Psoas muscle (tissue), 7 donors: ENCODE measurements at regions not wholly inside any gene's neighbourhood (a gene's known extent, or its start where the extent isn't known, plus 50 kb on each side); places are given as distances from the start of the nearest gene placed in this dataset.
A peak's percentile ranks its signal among the peaks of the same experiment; 100 is the strongest.
"Not testable (repeated sequence)": the region's sequence is repeated elsewhere in the genome, so short reads cannot be mapped to it uniquely, and the experiment has no call there.

ENCODE experiments used
- ATAC-seq, 4 donors: fragments of 200-7000 bp; cut with Tn5 transposase; one replicate each; pipeline ENCODE4 v1.9.1; 2020; ENCODE audit warnings: moderate library complexity in 3 of 4, mild to moderate bottlenecking in 2 of 4
- DNase-seq, 2 donors: peaks; one replicate each; pipeline ENCODE4 v3.0.0-alpha.2; 2020
- H3K27ac ChIP-seq: fragments of 200-600 bp; one replicate; pipeline ENCODE4 v1.8.0; 2022
- H3K27me3 ChIP-seq, 3 donors: fragments of 200-600 bp in 1 of 3; one replicate each; pipeline versions ENCODE4 v1.6.1 to v1.8.0; 2013 to 2022; ENCODE audit warnings: low read length in 2 of 3, mild to moderate bottlenecking in 2 of 3, moderate library complexity in 1 of 3; ENCODE audit not compliant: insufficient read depth in 3 of 3
- H3K36me3 ChIP-seq, 2 donors: fragments of 200-600 bp in 1 of 2; one replicate each; pipeline versions ENCODE4 v1.6.1 to v1.8.0; 2013 to 2022; ENCODE audit warnings: low read depth in 1 of 2, mild to moderate bottlenecking in 1 of 2, moderate library complexity in 1 of 2; ENCODE audit not compliant: insufficient read depth in 1 of 2
- H3K4me1 ChIP-seq: fragments of 200-600 bp; one replicate; pipeline ENCODE4 v1.8.0; 2022
- H3K4me3 ChIP-seq: fragments of 200-600 bp; one replicate; pipeline ENCODE4 v1.8.0; 2022; ENCODE audit warnings: mild to moderate bottlenecking
- H3K9me3 ChIP-seq: fragments of 200-600 bp; one replicate; pipeline ENCODE4 v1.8.0; 2022
- CTCF ChIP-seq: fragments of 200-600 bp; IDR thresholded peaks from one replicate; pipeline ENCODE4 v1.8.0; 2022; ENCODE audit warnings: antibody characterized with exemption
- WGBS, 3 donors: extraction: QIAGEN DNeasy Blood & Tissue Kit; methylation state at CpG; one replicate each; pipeline versions ENCODE4 v1.1.6 to v1.1.7; 2013; 5-methylcytosine and 5-hydroxymethylcytosine counted together
- intact Hi-C, 2 donors: fragments of 100-400 bp; cut with DNase I; formaldehyde crosslinking; loops; one replicate each; pipeline versions ENCODE4 v1.11.0 to v1.14.2; 2022
- donor health status: healthy with polysubstance abuse.
- donor health status: DM: no; HTN: no; CAD: no; lungs with moderate emphysema.
- donor health status: Bipolar disorder and iron deficiency.
- donor health status: healthy.
- donor health status: DM: yes; HTN: yes; CAD: no.
- donor health status: DM: no; HTN: no; CAD: no.
- donor health status: DM: yes; HTN: yes; CAD: no.

DNA sequence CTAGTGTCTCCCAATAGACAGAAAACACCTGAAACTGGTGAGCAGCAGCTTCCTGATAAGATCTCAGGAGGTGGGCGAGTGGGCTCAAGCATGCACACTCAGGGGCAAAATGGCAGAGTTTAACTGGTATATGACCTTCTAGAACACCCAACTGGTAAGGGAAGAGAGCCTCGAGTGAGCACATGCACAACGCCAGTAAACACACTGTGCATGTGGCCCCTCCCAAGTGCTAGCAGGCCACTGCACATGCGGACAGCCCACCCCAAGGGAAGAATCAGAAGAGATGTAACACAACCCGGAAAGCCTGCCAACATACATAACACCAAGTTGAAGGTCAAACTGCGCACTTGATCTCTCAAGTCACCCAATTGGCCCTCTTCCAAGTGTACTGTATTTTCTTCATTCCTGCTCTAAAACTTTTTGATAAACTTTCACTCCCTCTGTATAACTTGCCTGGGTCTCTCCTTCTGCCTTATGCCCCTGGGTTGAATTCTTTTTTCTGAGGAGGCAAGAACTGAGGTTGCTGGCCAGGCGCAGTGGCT is 138.2 kb downstream of the GLUL start:
- ATAC-seq, result no peak

DNA sequence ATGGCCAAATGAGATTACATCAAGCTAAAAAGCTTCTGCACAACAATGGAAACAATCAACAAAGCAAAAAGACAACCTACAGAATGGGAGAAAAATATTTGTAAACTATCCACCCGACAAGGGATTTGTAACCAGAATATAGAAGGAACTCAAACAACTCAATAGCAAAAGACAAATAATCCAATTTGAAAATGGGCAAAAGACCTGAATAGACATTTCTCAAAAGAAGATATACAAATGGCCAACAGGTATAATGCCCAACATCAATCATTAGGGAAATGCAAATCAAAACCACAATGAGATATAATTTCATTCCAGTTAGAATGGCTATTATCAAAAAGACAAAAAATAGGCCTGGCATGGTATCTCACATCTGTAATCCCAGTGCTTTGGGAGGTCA is 140.0 kb downstream of the GLUL start:
- WGBS, 3 donors, result 77 to 79% (median 78%) methylated on average over 1 of the region's 1 CpG
- no peak for TF ChIP-seq CTCF
- intact Hi-C loops, result no loop called here

More for the DNA sequence above, 138.2 kb downstream of the GLUL start:
- Histone ChIP-seq H3K27me3 (no peaks in the 10 kb centered on the region), H3K9me3 (no peaks in the 10 kb centered on the region), H3K27ac (no peak overlapping the region), H3K4me1 (no peaks in the 10 kb centered on the region), H3K36me3 (no peaks in the 10 kb centered on the region), H3K4me3 (no peak overlapping the region)
- DNase-seq, result no peak
- 82 to 85% (median 83%) methylated on average over 7 of the region's 7 CpGs for WGBS, 3 donors
- no peak for TF ChIP-seq CTCF
- intact Hi-C loops, result no loop called here

DNA sequence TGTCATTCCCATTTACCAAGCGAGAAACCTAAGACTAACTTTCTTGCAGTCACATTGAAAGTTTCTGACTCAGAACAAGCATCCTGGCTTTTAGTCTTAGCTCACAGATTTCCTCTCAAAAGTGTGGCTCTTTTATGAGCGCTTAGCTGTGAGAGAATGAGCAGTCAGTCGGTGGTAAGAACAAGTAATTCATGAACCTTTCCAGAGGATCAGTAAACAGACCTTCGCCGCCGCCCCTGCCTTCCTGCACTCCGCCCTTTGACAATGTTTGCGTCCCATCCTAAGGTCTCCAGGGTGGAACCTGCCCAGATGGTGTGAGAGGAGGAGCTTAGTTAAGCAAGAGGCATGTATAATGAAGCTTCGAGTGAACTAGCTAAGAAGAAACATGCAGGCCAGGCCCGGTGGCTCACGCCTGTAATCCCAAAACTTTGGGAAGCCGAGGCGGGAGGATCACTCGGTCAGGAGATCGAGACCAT is 142.4 kb downstream of the GLUL start:
- H3K4me1 ChIP-seq, result no peaks in the 10 kb centered on the region
- no peaks in the 10 kb centered on the region for H3K9me3 ChIP-seq
- H3K27me3 ChIP-seq, result no peaks in the 10 kb centered on the region
- no peak overlapping the region for H3K27ac ChIP-seq
- DNase-seq (no peak), ATAC-seq (no peak)
- H3K4me3 ChIP-seq, result no peak overlapping the region
- no peak for TF ChIP-seq CTCF
- WGBS, 3 donors, result 69 to 75% (median 70%) methylated on average over 14 to 15 of the region's 15 CpGs
- no peaks in the 10 kb centered on the region for H3K36me3 ChIP-seq
- intact Hi-C loops, result no loop called here

More for the DNA sequence above, 140.0 kb downstream of the GLUL start:
- H3K9me3 ChIP-seq, result no peaks in the 10 kb centered on the region
- ATAC-seq (no peak), DNase-seq (no peak)
- H3K4me1 ChIP-seq, result no peaks in the 10 kb centered on the region
- H3K36me3 ChIP-seq, result no peaks in the 10 kb centered on the region
- no peak overlapping the region for H3K27ac ChIP-seq
- no peak overlapping the region for H3K4me3 ChIP-seq
- no peaks in the 10 kb centered on the region for H3K27me3 ChIP-seq

- H3K36me3 ChIP-seq, result no peaks in the 10 kb centered on the region
- no peak for TF ChIP-seq CTCF
- H3K4me1 ChIP-seq, result no peaks in the 10 kb centered on the region
- ATAC-seq (no peak), DNase-seq (no peak)
- no peaks in the 10 kb centered on the region for H3K9me3 ChIP-seq
- no peak overlapping the region for H3K27ac ChIP-seq
- intact Hi-C loops, result no loop called here
- H3K27me3 ChIP-seq, result no peaks in the 10 kb centered on the region
- no peak overlapping the region for H3K4me3 ChIP-seq
- 83 to 85% (median 85%) methylated on average over 5 of the region's 5 CpGs for WGBS, 3 donors
These were observed 142.9 kb downstream of the GLUL start for GRCh38 chr1:182248721-182249120.

DNA sequence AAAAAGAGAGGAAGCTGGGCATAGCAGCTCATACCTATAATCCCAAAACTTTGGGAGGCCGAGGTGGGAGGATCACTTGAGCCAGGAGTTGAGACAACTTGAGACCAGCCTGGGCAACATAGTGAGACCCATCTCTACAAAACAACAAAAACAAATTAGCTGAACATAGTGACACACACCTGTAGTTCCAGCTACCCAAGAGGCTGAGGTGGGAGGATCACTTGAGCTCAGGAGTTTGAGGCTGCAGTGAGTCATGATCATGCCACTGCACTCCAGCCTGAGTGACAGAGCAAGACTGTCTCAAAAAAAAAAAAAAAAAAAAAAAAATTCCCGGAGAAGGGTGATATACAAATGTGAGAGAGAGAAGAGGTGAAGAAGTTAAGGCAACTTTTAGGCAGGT is 143.8 kb downstream of the GLUL start:
- H3K36me3 ChIP-seq, intact Hi-C loops, H3K4me3 ChIP-seq: not testable (repeated sequence)

More for the DNA sequence above, 143.8 kb downstream of the GLUL start:
- H3K27me3 ChIP-seq, H3K9me3 ChIP-seq, H3K27ac ChIP-seq, H3K4me1 ChIP-seq, DNase-seq: not testable (repeated sequence)
- WGBS, 3 donors, result 85 to 90% (median 88%) methylated on average over 2 of the region's 2 CpGs
- ATAC-seq, result peak in 1 of 4 donors; percentile 33
